ENCODE measurements at regions not wholly inside any gene's neighbourhood (a gene's known extent, or its start where the extent isn't known, plus 50 kb on each side); places are given as distances from the start of the nearest gene placed in this dataset.

DNA sequence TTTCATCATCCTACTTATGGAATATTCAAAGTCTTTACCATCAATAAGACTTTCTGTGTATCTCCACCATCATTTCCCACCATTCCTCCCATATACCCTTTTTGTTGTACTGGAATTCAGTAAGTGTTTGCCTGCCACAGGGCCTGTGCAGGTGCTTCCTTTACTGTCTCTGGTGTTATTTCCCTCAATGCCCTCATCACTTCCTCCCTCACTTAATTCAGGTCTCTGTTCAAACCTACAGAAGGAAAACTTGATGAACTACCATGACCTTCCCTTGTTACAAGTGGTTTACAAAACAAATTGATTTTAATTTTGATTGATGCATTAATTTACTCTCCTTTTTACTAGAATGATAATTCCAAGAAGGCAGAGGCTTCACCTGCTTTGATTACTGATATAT lies 159.5 kb upstream of the FAT4 start:
- no peak for DNase-seq (ENCODE audit: extremely low read depth, low read depth)

GRCh38 chr4:125140966-125141495 lies 173.7 kb upstream of the FAT4 start:
- no peak for DNase-seq (ENCODE audit: extremely low read depth, low read depth)

- DNase-seq (ENCODE audit: extremely low read depth, low read depth): no peak
Observed at GRCh38 chr4:125135652-125136051, 179.1 kb upstream of the FAT4 start.

- no peak for DNase-seq (ENCODE audit: extremely low read depth, low read depth)
Observed at GRCh38 chr4:125132729-125133128, 182.0 kb upstream of the FAT4 start.

- DNase-seq (ENCODE audit: extremely low read depth, low read depth): no peak
Observed at GRCh38 chr4:125131891-125132680, 182.7 kb upstream of the FAT4 start.

GRCh38 chr4:125125276-125125675 lies 189.5 kb upstream of the FAT4 start:
- no peak for DNase-seq (ENCODE audit: extremely low read depth, low read depth)

- no peak for DNase-seq (ENCODE audit: extremely low read depth, low read depth)
Observed at GRCh38 chr4:125123570-125124109, 191.1 kb upstream of the FAT4 start.

DNA sequence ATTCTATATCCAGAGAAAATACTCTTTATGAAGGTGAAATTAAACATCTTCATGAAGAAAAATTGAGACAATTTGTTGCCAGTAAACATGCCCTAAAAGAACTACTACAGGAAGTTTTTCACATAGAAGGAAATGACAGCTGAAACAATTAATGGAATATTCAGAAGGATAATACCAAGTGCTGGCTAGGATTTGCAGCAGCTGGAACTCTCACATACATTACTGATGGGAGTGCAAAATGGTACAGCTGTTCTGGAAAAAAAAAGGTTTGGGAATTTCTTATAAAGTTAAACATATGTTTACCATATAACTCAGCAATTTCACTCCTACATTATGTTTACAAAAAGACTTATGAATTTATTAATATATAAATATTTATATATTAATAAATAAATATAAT lies 193.2 kb upstream of the FAT4 start:
- no peak for DNase-seq (ENCODE audit: extremely low read depth, low read depth)

DNA sequence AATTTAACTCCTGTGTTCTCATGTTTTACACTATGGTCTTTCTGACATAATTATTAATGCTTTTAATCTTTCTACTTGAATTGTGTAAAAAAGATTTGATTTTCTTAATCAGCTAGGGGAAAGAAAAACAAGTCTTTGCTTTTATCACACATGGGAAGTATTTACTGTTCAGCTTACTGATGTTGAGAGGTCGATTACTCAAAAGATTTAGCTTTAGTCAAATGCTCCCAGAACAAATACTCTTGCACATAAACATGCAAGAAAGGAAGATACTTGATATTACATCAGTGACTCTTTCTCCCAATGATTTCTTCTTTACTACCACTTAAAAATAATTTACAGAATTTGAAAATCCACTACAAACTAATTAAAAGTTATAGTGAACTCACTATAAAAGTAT lies 198.3 kb upstream of the FAT4 start:
- no peak for DNase-seq (ENCODE audit: extremely low read depth, low read depth)

- DNase-seq (ENCODE audit: extremely low read depth, low read depth): peak; percentile 30
Observed at GRCh38 chr4:125115941-125116340, 198.8 kb upstream of the FAT4 start.

- DNase-seq (ENCODE audit: extremely low read depth, low read depth): no peak
Observed at GRCh38 chr4:125115476-125115875, 199.3 kb upstream of the FAT4 start.

- no peak for DNase-seq (ENCODE audit: extremely low read depth, low read depth)
Observed at GRCh38 chr4:125112536-125112935, 202.2 kb upstream of the FAT4 start.

- DNase-seq (ENCODE audit: extremely low read depth, low read depth): no peak
Observed at GRCh38 chr4:125111323-125111722, 203.4 kb upstream of the FAT4 start.

DNA sequence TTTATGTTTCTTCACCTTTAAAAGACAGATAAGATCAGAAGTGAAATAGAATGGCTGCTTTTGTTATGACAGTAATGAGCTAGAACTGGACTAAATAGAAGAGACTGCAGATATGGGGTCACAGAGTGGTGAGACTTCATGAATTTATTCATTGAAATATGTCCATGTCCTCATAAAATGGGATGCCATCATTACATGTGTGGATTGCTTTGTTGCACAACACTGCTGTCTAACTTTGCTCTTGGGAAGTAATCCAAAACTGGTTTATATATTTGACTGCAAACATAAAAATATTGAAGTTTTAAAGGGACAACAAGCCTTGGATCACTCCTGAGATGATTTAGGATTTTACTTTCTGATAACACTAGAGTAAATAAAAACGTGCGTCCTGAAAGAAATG lies 209.2 kb upstream of the FAT4 start:
- DNase-seq (ENCODE audit: extremely low read depth, low read depth): no peak

DNA sequence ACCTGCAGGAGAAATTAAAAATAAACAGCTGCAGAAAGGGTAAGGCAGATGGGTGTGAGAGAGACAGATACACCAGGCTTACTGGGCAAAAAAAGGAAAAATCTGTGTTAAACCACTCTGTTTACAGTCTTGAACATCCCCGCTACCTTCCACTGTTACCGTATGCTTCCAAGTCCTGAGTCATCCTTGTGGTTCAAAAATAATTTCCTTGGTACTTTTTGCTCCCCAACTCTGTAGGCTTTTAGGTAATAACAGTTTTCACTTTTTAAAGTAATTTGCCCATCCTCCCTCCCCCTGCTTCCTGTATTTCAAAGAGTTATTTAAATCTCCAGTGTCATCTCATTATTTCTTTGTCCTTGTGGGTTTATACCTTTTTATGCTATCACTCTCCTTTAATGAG lies 210.1 kb upstream of the FAT4 start:
- no peak for DNase-seq (ENCODE audit: extremely low read depth, low read depth)

GRCh38 chr4:125101719-125102118 lies 213.0 kb upstream of the FAT4 start:
- no peak for DNase-seq (ENCODE audit: extremely low read depth, low read depth)

- DNase-seq (ENCODE audit: extremely low read depth, low read depth): no peak
Observed at GRCh38 chr4:125097729-125098128, 217.0 kb upstream of the FAT4 start.

GRCh38 chr4:125096662-125097061 lies 218.1 kb upstream of the FAT4 start:
- DNase-seq (ENCODE audit: extremely low read depth, low read depth): no peak

DNA sequence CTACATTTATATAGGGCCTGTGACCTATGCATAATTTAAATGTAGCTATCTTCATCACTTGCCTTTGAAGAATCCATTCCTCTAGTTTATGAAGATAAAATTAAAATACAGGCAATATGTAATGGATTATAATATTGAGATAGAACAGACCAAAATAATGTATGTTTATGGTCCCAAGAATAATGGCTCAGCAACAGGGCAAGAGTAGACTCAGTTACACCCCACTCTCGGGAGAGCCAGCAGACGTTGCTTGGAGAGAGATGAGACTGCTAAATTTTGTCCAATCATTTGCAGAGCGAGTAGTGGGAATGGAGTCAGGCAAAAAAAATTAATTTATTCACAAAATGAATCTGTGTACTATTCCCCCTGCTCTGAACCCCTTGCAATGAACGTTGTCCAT lies 223.2 kb upstream of the FAT4 start:
- no peak for DNase-seq (ENCODE audit: extremely low read depth, low read depth)

- DNase-seq (ENCODE audit: extremely low read depth, low read depth): no peak
Observed at GRCh38 chr4:125091101-125091500, 223.7 kb upstream of the FAT4 start.

DNA sequence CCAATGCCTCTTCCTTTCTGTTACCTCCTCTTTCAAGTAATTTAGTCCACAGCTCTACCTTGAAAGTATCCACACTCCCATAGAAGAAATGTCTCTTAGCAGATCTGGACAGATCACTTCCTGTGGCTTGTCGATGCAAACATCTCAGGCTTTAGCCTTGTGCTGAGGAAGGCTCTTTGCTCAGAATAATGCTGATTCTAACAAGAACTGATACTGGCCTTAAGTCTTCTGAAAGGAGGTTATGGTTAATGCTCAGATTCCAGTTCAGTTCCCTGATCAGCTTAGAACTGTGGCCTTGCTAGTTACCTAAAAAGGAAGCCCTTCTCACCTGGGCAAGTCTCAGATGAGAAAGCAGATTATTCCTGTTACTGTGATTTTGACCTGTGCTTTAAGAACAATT lies 230.1 kb upstream of the FAT4 start:
- DNase-seq (ENCODE audit: extremely low read depth, low read depth): no peak

- DNase-seq (ENCODE audit: extremely low read depth, low read depth): no peak
Observed at GRCh38 chr4:125082729-125083417, 231.9 kb upstream of the FAT4 start.

All from NCI-H460 (cell line).